ENCODE measurements at regions not wholly inside any gene's neighbourhood (a gene's known extent, or its start where the extent isn't known, plus 50 kb on each side); places are given as distances from the start of the nearest gene placed in this dataset.
"Not testable (repeated sequence)": the region's sequence is repeated elsewhere in the genome, so short reads cannot be mapped to it uniquely, and the experiment has no call there.

DNA sequence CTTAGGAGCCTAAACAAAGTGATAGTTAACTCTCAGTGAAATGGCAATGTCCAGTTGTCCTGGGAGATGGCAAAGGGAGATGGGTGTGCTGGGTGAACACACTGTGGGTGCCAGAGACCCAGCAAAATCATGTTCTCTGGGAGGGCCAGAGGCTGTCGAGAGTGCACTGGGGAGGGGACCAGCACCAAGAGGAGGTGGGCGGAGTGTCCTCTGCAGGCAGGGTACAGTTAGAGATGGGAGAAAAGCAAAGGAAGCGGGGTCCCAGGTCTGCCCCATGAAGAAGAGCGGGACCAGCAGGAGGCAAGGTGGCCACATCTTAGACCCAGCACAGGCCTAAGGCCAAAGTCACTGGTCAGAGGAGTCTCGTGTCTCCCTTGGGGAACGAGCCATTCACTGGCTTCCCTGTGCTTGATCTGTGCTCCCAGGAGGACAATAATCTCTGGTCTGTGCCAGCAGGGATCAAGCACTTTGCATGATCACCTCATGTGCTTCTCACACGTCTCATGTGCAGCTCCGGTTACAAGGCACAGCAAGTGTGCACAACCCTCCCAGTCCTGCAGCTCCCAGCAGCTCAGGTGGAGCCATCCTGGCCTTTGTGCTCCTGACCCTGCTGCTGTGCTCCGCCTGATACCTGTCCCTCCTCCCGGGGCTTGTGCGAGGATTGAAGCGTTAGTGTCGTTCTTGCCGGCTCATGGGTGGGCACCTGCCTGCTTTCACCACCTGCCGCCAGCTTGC lies 100.9 kb downstream of the FAM53A start:
- Histone ChIP-seq H3K36me3 (ENCODE audit: insufficient read depth, low read length) (no peaks in the 10 kb centered on the region), H3K4me2 (ENCODE audit: insufficient read depth, low read length) (no peak overlapping the region), H3K79me2 (ENCODE audit: insufficient read depth, low read length) (no peaks in the 10 kb centered on the region), H3K4me1 (ENCODE audit: insufficient read depth, low read length) (peaks cover 5% of the 10 kb centered on the region), H3K27ac (ENCODE audit: low read depth, low read length) (no peak overlapping the region), H3K27me3 (ENCODE audit: insufficient read depth, low read length) (no peaks in the 10 kb centered on the region), H4K20me1 (ENCODE audit: insufficient read depth, low read length) (no peaks in the 10 kb centered on the region), H2AFZ (ENCODE audit: low read length) (no peak overlapping the region), H3K4me3 (ENCODE audit: insufficient read depth, low read length) (no peak overlapping the region), H3K9me3 (ENCODE audit: low read depth, low read length) (no peaks in the 10 kb centered on the region)
- no peak for TF ChIP-seq CTCF (IDR thresholded peaks at IDR 0.05; ENCODE audit: extremely low read depth, low read depth, low read length)
- peak; percentile 69 for DNase-seq (ENCODE audit: insufficient read length, low spot score, missing footprints)

GRCh38 chr4:1582227-1582626 lies 101.9 kb downstream of the FAM53A start:
- peaks cover 5% of the 10 kb centered on the region for H3K4me1 ChIP-seq (ENCODE audit: insufficient read depth, low read length)
- no peaks in the 10 kb centered on the region for H3K36me3 ChIP-seq (ENCODE audit: insufficient read depth, low read length)
- H3K27ac ChIP-seq (ENCODE audit: low read depth, low read length), result no peak overlapping the region
- peak; percentile 31 for DNase-seq (ENCODE audit: insufficient read length, low spot score, missing footprints)
- no peaks in the 10 kb centered on the region for H4K20me1 ChIP-seq (ENCODE audit: insufficient read depth, low read length)
- no peak overlapping the region for H3K4me2 ChIP-seq (ENCODE audit: insufficient read depth, low read length)
- H3K4me3 ChIP-seq (ENCODE audit: insufficient read depth, low read length), result no peak overlapping the region
- H3K9me3 ChIP-seq (ENCODE audit: low read depth, low read length), result no peaks in the 10 kb centered on the region
- no peak for TF ChIP-seq CTCF (IDR thresholded peaks at IDR 0.05; ENCODE audit: extremely low read depth, low read depth, low read length)
- H2AFZ ChIP-seq (ENCODE audit: low read length), result no peak overlapping the region
- no peaks in the 10 kb centered on the region for H3K27me3 ChIP-seq (ENCODE audit: insufficient read depth, low read length)
- H3K79me2 ChIP-seq (ENCODE audit: insufficient read depth, low read length), result no peaks in the 10 kb centered on the region

- H3K4me1 ChIP-seq (ENCODE audit: insufficient read depth, low read length); H3K36me3 ChIP-seq (ENCODE audit: insufficient read depth, low read length); H3K79me2 ChIP-seq (ENCODE audit: insufficient read depth, low read length); H3K4me3 ChIP-seq (ENCODE audit: insufficient read depth, low read length); H4K20me1 ChIP-seq (ENCODE audit: insufficient read depth, low read length); H3K9me3 ChIP-seq (ENCODE audit: low read depth, low read length); H3K27ac ChIP-seq (ENCODE audit: low read depth, low read length); H3K4me2 ChIP-seq (ENCODE audit: insufficient read depth, low read length); H2AFZ ChIP-seq (ENCODE audit: low read length); H3K27me3 ChIP-seq (ENCODE audit: insufficient read depth, low read length): not testable (repeated sequence)
- peak; percentile 98 for DNase-seq (ENCODE audit: insufficient read length, low spot score, missing footprints)
These were observed 102.8 kb downstream of the FAM53A start for GRCh38 chr4:1581164-1581894.

GRCh38 chr4:1580692-1581012 lies 103.5 kb downstream of the FAM53A start:
- DNase-seq (ENCODE audit: insufficient read length, low spot score, missing footprints); H4K20me1 ChIP-seq (ENCODE audit: insufficient read depth, low read length); H2AFZ ChIP-seq (ENCODE audit: low read length); H3K79me2 ChIP-seq (ENCODE audit: insufficient read depth, low read length); H3K4me3 ChIP-seq (ENCODE audit: insufficient read depth, low read length); H3K9me3 ChIP-seq (ENCODE audit: low read depth, low read length); H3K4me2 ChIP-seq (ENCODE audit: insufficient read depth, low read length); H3K4me1 ChIP-seq (ENCODE audit: insufficient read depth, low read length); H3K36me3 ChIP-seq (ENCODE audit: insufficient read depth, low read length); H3K27me3 ChIP-seq (ENCODE audit: insufficient read depth, low read length); H3K27ac ChIP-seq (ENCODE audit: low read depth, low read length): not testable (repeated sequence)

All from osteoblast (primary cell).